ENCODE measurements at regions not wholly inside any gene's neighbourhood (a gene's known extent, or its start where the extent isn't known, plus 50 kb on each side); places are given as distances from the start of the nearest gene placed in this dataset.

DNA sequence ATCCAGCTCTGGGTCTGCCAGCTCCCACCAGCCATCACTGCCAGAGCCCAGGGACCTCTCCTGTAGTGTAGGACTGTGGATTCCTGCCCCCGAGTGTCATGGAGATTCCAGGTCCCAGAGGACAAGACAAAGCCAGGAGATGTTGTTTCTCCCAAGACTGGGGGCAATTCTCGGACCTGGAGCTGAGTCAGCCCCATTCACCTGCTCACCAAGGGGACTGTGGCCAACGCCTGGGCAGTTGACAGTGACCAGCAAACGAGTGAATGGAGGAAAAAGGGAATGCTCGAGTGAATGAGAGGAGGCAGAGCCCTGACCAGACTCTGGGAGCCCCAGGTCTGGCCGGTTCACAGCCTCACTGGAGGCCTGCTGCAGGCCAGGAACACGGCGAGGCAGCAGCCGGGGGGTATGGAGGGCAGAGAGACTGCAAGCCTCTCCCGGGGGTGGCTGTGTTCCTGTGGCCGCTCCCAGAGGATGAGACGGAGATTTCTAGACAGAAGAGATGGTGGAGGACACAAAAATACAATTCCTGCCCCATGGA lies 61.3 kb upstream of the PRR5 start:
- TF ChIP-seq, protein P1, sequence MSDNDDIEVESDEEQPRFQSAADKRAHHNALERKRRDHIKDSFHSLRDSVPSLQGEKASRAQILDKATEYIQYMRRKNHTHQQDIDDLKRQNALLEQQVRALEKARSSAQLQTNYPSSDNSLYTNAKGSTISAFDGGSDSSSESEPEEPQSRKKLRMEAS (IDR thresholded peaks at IDR 0.05; ENCODE audit: insufficient read depth, insufficient read length) = no peak
- TF ChIP-seq POLR2A (IDR thresholded peaks at IDR 0.05; ENCODE audit: low read depth, low read length) (no peak), EZH2 (IDR thresholded peaks at IDR 0.05; ENCODE audit: borderline replicate concordance, low read depth, low read length, severe bottlenecking) (no peak)
- TF ChIP-seq, protein P2, sequence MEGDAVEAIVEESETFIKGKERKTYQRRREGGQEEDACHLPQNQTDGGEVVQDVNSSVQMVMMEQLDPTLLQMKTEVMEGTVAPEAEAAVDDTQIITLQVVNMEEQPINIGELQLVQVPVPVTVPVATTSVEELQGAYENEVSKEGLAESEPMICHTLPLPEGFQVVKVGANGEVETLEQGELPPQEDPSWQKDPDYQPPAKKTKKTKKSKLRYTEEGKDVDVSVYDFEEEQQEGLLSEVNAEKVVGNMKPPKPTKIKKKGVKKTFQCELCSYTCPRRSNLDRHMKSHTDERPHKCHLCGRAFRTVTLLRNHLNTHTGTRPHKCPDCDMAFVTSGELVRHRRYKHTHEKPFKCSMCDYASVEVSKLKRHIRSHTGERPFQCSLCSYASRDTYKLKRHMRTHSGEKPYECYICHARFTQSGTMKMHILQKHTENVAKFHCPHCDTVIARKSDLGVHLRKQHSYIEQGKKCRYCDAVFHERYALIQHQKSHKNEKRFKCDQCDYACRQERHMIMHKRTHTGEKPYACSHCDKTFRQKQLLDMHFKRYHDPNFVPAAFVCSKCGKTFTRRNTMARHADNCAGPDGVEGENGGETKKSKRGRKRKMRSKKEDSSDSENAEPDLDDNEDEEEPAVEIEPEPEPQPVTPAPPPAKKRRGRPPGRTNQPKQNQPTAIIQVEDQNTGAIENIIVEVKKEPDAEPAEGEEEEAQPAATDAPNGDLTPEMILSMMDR (IDR thresholded peaks at IDR 0.05; ENCODE audit: extremely low read depth in 1 of 2, insufficient read depth in 1 of 2, low read depth in 1 of 2, low read length in 2 of 2) = no peak

All from endothelial cell of umbilical vein (primary cell).